Stimulated activated naive CD8-positive, alpha-beta T cell treated with anti-CD3 and anti-CD28 coated beads, Interleukin-15, amount 100 ng/mL, for 72 hours (primary cell): ENCODE measurements at regions not wholly inside any gene's neighbourhood (a gene's known extent, or its start where the extent isn't known, plus 50 kb on each side); places are given as distances from the start of the nearest gene placed in this dataset.
A peak's percentile ranks its signal among the peaks of the same experiment; 100 is the strongest.

Source experiments
- ATAC-seq: fragments of 150-1000 bp; cut with Tn5 transposase; 2 replicates; pipeline ENCODE4 v1.10.0; 2021; ENCODE audit warnings: mild to moderate bottlenecking, moderate library complexity
- DNase-seq, 2 donors: peaks; one replicate each; pipeline ENCODE4 v3.0.0; 2021 to 2022
- H3K27ac Mint-ChIP-seq, 2 donors: one replicate each; pipeline ENCODE4 v1.8.0; 2022; ENCODE audit warnings: mild to moderate bottlenecking in 2 of 2, mixed read lengths in 2 of 2, moderate library complexity in 2 of 2
- H3K27me3 Mint-ChIP-seq: one replicate; pipeline ENCODE4 v1.8.0; 2022; ENCODE audit warnings: mixed read lengths
- H3K4me1 Mint-ChIP-seq: one replicate; pipeline ENCODE4 v1.8.0; 2022; ENCODE audit warnings: mild to moderate bottlenecking, mixed read lengths
- H3K4me3 Mint-ChIP-seq, 2 donors: one replicate each; pipeline ENCODE4 v1.8.0; 2022; ENCODE audit warnings: mild to moderate bottlenecking in 2 of 2, mixed read lengths in 2 of 2, moderate library complexity in 1 of 2
- H3K9me3 Mint-ChIP-seq, 2 donors: one replicate each; pipeline ENCODE4 v1.8.0; 2022; ENCODE audit warnings: mixed read lengths in 2 of 2

DNA sequence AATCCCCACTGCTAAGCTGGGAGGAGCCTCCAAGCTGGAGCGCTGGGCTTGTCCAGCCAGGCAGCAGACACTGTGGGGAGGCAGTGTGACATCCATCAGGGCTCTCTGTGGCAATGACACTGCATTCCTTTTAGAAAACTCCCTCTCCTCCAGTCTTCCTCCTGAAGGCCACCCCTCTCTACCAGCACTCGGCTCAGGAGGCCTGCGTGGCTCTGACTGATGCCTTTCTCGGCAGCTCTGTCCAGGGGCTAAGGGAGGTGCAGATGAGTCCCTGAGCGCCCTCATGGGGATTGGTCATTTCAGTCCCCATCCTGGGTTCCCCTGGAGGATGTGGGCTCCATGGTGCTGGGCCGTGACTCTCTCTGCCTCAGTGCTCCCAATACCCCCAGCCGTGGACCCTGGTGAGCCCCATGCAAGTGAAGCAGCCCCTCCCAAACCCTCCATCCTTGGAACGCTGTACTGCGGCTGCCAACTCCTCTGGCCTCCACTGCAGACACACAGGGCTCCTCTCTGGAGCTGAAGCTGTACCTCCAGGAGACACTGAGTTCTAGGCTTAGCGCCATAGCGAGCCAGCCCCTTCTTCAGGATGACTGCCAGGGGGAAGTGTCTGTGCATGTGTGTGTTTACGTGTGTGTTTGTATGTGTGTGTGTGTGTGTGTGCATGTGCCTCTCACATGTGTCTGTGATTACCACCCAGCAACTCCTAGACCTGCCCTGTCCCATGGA, 209.6 kb downstream of the ERMARD start:
- no peak for ATAC-seq
- DNase-seq: no peak
- H3K27me3 Mint-ChIP-seq: peaks cover 19% of the 10 kb centered on the region
- H3K4me3 Mint-ChIP-seq: peak overlapping the region; percentile 63 to 67
- H3K9me3 Mint-ChIP-seq: no peaks in the 10 kb centered on the region
- peaks cover 28% of the 10 kb centered on the region for H3K4me1 Mint-ChIP-seq
- peak overlapping the region; percentile 84 to 89 for H3K27ac Mint-ChIP-seq

DNA sequence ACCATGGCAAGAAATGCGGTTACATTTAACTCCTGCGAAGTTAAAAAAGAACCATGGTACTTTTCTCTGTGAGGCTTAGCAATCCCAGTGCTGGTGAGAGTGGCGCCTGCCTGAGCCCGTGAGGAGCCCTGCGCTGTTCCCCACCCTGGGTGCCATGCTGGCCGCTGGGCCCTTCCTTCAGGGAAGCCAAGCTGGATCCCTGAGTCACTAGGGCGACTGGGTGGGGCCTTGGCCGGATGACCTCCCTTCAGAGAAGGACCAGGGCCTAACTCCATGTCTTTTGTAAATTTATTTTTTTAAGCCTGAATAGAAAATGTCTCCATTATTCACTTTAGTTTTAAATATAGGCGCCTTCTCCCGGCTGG, 209.1 kb downstream of the ERMARD start:
- H3K27ac Mint-ChIP-seq: no peak overlapping the region
- H3K9me3 Mint-ChIP-seq: no peaks in the 10 kb centered on the region
- peaks cover 28% of the 10 kb centered on the region for H3K4me1 Mint-ChIP-seq
- ATAC-seq (no peak), DNase-seq (no peak)
- peaks cover 16% of the 10 kb centered on the region for H3K27me3 Mint-ChIP-seq
- H3K4me3 Mint-ChIP-seq: no peak overlapping the region

DNA sequence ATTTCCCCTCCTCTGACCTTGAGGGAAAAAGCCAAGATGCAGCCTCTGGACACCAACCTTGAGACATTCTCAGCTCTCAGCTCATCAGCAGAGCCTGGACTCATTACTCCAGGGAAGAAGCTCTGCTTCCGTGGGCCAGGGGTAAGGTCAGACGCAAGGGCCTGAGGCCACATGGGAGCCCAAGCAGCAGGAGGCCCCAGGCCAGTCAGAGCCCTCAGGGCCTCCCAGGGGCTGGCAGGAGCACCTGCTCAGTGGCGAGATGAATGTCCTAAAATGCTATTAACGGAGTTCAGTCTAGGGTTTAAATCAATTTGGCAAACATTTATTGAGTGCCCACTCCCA, 208.6 kb downstream of the ERMARD start:
- H3K4me1 Mint-ChIP-seq: peaks cover 28% of the 10 kb centered on the region
- ATAC-seq (no peak), DNase-seq (no peak)
- no peak overlapping the region for H3K27ac Mint-ChIP-seq
- H3K27me3 Mint-ChIP-seq: peaks cover 12% of the 10 kb centered on the region
- no peaks in the 10 kb centered on the region for H3K9me3 Mint-ChIP-seq
- no peak overlapping the region for H3K4me3 Mint-ChIP-seq

DNA sequence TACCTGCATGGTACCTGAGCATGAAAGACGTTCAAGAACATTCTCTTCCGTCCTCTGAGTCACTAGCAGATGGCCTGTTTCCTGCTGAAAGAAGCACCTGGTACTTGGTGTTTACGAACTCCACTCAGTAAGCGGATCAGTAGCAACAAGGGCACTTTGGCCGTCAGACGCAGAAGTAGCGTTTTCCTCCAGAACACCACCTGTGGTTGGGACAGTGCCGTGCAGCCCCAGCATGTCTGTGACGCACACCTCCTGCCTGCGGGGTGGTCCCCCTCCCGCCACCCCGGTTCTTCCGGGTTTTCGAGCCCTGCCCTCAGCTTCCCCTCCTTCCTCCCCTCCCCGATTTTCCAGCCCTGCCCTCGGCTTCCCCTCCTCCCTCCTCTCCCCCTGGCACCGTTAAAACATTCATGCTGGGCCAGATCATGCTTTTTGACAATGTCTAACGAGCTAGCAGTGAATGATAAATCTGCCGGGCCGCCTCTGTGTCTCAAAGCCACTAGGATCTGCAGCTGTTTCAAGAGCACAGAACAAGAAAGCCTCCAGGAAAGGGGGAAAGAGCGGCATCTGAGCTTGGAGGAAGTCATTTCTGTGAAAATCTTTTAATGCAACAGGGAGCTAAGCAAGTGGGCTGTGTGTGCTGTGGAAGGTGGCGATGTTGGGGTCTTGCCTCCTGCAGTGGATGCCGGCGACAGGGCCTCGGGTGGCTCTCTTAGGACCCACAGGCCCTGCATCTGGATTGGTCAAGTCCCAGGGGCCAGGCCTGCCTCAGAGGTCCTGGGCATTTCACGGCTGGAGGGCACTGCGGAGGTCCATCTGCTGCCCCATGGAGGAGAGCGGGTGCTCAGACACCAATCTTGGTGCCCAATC, 207.9 kb downstream of the ERMARD start:
- ATAC-seq: peak; percentile 83
- Mint-ChIP-seq H3K27ac (peak overlapping the region; percentile 73 to 93), H3K27me3 (peaks cover 12% of the 10 kb centered on the region), H3K9me3 (no peaks in the 10 kb centered on the region), H3K4me3 (peak overlapping the region; percentile 4 to 69), H3K4me1 (peaks cover 28% of the 10 kb centered on the region)
- DNase-seq: peak; percentile 39 to 70

DNA sequence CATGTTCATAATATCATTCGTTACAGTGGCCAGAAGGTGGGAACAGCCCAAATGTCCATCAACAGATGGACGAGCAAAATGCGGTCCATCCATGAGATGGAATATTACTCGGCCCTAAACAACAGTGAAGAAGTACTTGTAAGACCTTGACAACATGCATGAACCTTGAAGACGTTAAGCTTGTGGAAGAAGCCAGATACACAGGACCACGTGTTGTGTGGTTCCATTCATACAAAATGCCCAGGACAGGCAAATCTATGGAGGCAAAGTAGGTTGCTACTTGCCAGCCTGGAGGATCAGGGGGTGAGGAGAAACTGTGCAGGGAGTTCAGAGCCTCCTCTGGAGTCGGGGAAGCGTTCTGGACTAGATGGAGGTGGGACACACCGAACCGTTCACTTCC, 207.1 kb downstream of the ERMARD start:
- no peak overlapping the region for H3K4me3 Mint-ChIP-seq
- no peak for ATAC-seq
- H3K9me3 Mint-ChIP-seq: no peaks in the 10 kb centered on the region
- H3K4me1 Mint-ChIP-seq: peaks cover 28% of the 10 kb centered on the region
- DNase-seq: no peak
- H3K27ac Mint-ChIP-seq: no peak overlapping the region
- peaks cover 12% of the 10 kb centered on the region for H3K27me3 Mint-ChIP-seq

DNA sequence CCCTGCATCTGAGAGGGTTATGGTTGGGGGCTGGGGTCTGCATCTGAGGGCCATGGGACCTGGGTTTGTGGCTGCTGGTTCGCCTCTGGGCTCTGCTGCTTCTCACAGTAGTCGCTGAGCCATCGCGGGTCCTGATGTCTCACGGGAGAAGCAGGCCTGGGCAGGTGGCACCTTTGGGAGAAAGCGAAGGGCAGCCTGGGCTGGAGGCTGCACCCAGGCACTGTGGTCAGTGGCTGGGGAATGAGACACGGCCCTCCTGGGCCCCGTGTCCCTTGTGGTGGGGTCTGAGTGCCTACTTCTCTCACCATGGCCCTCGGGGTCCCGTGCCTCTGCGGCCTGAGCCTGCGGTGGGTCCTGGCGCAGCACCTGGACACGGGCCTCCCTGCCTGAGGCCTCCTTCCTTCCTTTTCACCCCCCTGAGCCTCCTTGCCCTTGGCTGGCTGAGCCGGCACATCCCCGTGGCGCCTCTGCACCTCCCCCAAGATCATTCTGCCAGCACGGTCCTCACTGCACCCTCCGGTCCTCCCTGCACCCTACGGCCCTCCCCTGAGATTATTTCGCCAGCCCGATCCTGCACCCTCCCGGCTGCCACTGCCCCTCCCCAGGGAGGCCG, 206.0 kb downstream of the ERMARD start:
- Mint-ChIP-seq H3K27ac (no peak overlapping the region), H3K27me3 (peaks cover 3% of the 10 kb centered on the region)

DNA sequence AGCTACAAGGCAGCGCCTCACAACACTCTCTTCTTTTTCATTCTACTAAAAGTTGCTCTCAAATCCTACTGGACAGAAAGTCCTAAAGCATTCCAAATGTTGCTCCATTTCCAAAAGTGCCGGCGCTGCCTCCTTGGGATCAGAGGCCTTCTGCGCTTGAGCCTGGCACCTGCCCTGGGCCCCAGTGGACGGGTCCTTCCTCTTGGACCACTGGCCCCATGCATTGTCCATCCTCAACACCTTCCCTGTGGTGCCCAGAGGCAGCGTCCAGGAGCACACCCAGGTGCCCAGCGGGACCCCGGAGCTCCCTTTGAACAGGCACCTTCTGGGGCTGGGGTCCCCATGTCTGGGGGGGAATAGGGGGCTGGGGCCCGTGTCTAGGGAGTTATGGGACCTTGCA, 205.2 kb downstream of the ERMARD start:
- H3K27ac Mint-ChIP-seq: no peak overlapping the region

More for the DNA sequence above, 206.0 kb downstream of the ERMARD start:
- no peak for ATAC-seq
- DNase-seq: no peak
- Mint-ChIP-seq H3K4me3 (no peak overlapping the region), H3K9me3 (no peaks in the 10 kb centered on the region), H3K4me1 (peaks cover 28% of the 10 kb centered on the region)

DNA sequence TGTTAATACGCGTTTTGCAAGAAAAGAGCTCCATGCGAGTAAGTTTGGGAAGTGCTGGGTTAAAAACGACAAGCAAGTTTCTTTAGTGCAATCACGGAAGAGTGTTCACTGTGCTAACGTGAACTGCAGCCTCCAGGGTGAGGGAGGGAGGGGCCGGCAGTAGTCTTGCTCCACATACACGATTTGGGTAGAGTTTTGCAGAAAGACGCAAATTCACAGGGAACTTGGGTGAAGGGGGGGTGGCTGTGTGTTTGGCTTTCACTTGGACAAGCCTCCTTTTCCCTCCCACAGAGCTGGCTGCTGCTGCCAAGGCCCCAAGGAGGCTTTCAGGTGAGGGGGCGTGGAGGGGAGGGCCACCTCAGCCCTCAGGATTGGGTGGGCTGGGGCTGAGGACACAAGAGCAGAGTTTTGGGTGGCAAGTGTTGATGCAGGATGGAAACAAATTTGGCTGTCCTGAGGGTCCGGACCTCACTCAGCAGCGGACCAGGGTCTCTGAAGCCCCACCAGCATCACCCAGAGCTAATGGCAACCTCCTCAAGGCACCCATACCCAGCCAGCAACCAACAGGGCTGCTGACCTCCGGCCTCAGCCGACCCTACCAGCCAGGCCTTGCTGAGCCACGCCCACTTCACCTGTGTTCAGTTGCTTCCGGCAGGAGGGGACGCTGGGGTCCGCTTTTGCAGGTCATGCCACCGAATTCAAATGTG, 204.5 kb downstream of the ERMARD start:
- ATAC-seq (no peak), DNase-seq (no peak)
- no peaks in the 10 kb centered on the region for H3K27me3 Mint-ChIP-seq
- peaks cover 20% of the 10 kb centered on the region for H3K4me1 Mint-ChIP-seq
- H3K9me3 Mint-ChIP-seq: no peaks in the 10 kb centered on the region
- no peak overlapping the region for H3K4me3 Mint-ChIP-seq
- no peak overlapping the region for H3K27ac Mint-ChIP-seq

More for the DNA sequence above, 205.2 kb downstream of the ERMARD start:
- ATAC-seq (no peak), DNase-seq (no peak)
- Mint-ChIP-seq H3K9me3 (no peaks in the 10 kb centered on the region), H3K4me3 (no peak overlapping the region), H3K27me3 (no peaks in the 10 kb centered on the region), H3K4me1 (peaks cover 27% of the 10 kb centered on the region)

DNA sequence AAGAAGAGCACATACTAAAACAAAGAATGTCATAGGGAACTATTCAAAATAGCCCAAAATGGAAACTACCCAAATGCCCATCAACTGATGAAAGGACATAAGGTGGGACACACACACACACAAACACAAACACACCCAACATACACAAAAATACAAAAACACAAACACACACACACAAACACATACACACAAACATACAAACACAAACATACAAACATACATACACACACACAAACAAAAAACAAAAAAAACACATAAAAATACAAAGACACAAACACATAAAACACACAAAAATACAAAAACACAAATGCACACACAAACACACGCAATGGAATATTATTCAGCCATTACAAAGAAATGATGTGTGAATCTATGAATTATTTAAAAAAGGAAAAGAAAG, 203.6 kb downstream of the ERMARD start:
- H3K27me3 Mint-ChIP-seq: no peaks in the 10 kb centered on the region
- DNase-seq (no peak), ATAC-seq (no peak)
- H3K4me1 Mint-ChIP-seq: peaks cover 17% of the 10 kb centered on the region
- H3K4me3 Mint-ChIP-seq: no peak overlapping the region
- H3K27ac Mint-ChIP-seq: no peak overlapping the region
- H3K9me3 Mint-ChIP-seq: no peaks in the 10 kb centered on the region

DNA sequence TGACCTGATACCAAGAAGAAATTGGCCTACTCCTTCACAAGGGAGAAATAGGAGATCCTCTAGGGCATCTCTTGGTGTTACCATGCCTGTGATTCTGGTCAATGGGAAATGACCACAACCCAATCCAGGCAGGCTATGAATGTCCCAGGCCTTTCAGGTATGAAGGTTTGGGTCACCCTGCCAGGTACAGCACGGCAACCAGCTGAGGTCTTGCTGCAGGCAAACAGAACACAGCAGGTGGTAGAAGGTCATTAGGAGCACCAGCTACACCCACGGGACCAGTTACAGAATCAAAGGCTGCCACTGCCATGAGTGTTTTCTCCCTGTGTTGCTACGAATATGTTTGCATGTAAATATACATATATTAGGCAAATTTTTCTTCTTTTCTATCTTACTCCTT, 202.3 kb downstream of the ERMARD start:
- H3K27ac Mint-ChIP-seq: no peak overlapping the region
- peaks cover 9% of the 10 kb centered on the region for H3K4me1 Mint-ChIP-seq
- no peaks in the 10 kb centered on the region for H3K27me3 Mint-ChIP-seq
- no peaks in the 10 kb centered on the region for H3K9me3 Mint-ChIP-seq
- no peak overlapping the region for H3K4me3 Mint-ChIP-seq
- DNase-seq: no peak
- ATAC-seq: no peak

DNA sequence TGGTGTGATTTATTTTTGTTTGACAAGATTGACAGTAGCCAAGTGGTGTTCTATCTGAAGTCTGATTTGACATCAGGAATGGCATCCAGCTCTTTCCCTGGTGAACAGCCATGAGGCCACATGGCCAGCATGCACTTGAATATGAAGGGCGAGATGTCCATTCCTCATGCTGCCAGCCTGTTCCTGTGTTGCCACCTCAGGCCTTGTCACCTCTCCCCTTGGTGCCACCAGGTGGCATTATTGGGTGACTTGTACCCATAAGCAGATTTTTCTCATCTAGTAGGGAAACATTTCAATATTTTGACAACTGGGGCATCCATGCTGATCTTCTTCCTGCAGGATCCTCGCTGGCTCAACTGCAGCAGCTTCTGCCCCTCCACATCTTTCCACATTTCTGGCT, 199.1 kb downstream of the ERMARD start:
- Mint-ChIP-seq H3K27ac (no peak overlapping the region), H3K9me3 (no peaks in the 10 kb centered on the region), H3K27me3 (no peaks in the 10 kb centered on the region), H3K4me3 (no peak overlapping the region), H3K4me1 (peaks cover 11% of the 10 kb centered on the region)
- peak; percentile 59 for ATAC-seq
- DNase-seq: peak; percentile 31 to 38

DNA sequence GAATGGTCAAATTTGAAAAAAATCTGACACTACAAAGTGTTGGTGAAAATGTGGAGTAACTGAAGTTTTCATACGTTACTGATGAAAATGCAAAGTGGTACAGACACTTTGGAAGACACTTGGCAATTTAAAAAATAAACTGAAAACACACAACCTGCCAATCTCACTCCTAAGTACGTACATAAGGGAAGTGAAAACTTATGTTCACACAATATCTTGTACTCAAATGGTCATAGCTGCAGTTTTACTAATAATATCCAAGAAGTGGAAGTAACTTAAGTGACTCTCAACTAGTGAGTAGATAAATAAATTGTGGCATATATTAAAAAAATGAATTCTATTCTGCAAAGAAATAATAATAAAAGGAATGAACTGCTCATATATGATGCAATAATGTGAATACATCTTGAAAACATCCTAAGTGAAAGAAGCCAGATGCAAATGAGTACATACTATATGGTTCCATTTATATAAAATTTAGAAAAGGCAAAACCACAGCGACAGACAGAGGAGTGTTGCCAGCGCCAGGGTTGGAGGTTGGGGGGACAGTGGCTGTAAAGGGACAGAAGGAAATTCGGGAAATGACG, 198.2 kb downstream of the ERMARD start:
- Mint-ChIP-seq H3K4me3 (no peak overlapping the region), H3K9me3 (peaks cover 7% of the 10 kb centered on the region in 2 donors), H3K27ac (no peak overlapping the region), H3K27me3 (peaks cover 10% of the 10 kb centered on the region), H3K4me1 (peaks cover 11% of the 10 kb centered on the region)
- no peak for DNase-seq
- ATAC-seq: no peak

DNA sequence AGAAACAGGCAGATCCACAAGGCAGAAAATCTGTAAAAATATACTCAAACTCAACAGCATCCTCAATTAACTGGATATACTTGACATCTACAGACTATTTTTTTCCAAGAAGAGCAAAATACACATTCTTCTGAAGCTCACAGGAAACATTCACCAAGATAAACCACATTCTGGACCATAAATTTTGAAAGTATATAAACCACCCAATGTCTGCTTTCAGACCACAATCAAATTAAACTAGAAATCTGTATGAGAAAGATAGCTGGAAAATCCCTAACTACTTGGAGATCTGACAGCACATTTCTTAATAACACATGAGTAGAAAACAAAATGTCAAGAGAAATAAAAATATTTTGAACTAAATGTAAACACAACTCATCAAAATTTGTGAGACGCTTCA, 195.5 kb downstream of the ERMARD start:
- DNase-seq: no peak
- Mint-ChIP-seq H3K27ac (no peak overlapping the region), H3K4me3 (no peak overlapping the region), H3K9me3 (peaks cover 20 to 21% of the 10 kb centered on the region in 2 donors), H3K4me1 (peaks cover 21% of the 10 kb centered on the region), H3K27me3 (peaks cover 21% of the 10 kb centered on the region)
- no peak for ATAC-seq

DNA sequence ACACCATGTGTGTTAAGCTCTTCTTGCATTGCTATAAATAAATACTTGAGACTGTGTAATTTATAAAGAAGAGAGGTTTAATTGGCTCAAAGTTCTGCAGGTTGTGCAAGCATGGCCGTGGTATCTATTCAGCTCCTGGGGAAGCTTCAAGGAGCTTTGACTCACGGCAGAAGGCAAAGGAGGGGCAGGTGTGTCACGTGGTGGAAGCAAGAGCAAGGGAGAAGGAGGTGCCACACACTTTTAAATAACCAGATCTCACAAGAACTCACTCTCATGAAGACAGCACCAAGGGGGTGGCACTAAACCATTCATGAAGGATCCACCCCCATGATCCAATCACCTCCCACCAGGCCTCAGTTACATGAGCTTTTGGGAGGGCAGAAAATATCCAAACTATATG, 193.7 kb downstream of the ERMARD start:
- Mint-ChIP-seq H3K9me3 (peaks cover 20 to 21% of the 10 kb centered on the region in 2 donors), H3K27ac (no peak overlapping the region), H3K27me3 (peaks cover 34% of the 10 kb centered on the region), H3K4me3 (no peak overlapping the region), H3K4me1 (peaks cover 21% of the 10 kb centered on the region)
- ATAC-seq: no peak
- no peak for DNase-seq

DNA sequence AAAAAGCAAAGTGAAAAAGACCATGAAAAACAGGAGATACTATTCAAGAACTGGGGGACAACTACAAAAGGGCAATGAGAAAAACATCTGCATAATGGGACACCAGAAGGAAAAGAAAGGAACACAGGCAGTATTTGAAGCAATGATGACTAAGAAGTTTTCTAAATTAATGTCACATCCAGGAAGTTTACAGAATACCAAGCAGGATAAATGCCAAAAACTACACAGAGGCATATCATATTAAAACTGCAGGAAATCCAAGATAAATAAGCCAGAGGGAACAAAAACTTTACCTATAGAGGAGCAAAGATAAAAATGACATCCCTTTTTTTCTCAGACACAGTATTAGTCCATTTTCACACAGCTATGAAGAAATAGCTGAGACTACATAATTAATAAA, 193.0 kb downstream of the ERMARD start:
- peaks cover 20 to 21% of the 10 kb centered on the region in 2 donors for H3K9me3 Mint-ChIP-seq
- DNase-seq (no peak), ATAC-seq (no peak)
- H3K27me3 Mint-ChIP-seq: peaks cover 38% of the 10 kb centered on the region
- H3K27ac Mint-ChIP-seq: no peak overlapping the region
- H3K4me3 Mint-ChIP-seq: no peak overlapping the region
- peaks cover 21% of the 10 kb centered on the region for H3K4me1 Mint-ChIP-seq
